ENCODE measurements at regions not wholly inside any gene's neighbourhood (a gene's known extent, or its start where the extent isn't known, plus 50 kb on each side); places are given as distances from the start of the nearest gene placed in this dataset.
A peak's percentile ranks its signal among the peaks of the same experiment; 100 is the strongest.

DNA sequence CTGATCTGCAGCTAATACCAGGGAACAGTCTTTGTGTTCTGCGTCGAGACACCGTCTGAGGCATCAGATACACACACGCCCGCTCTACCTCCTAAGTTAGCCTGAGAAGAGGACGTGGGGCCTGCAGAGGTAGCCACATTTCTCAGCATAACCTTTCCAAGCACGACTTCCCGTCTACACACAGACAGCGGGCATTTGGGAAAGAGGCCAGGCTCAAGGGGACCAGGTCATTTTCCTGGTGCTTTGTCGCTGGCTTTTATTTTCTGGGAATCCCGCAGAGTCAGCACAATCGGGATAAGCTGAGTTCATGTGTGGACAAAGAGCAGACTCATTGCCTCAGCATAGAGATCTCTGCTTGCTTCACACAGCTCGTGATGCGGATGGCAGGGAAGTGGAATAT lies 72.5 kb upstream of the SMYD2 start:
- no peak for DNase-seq

DNA sequence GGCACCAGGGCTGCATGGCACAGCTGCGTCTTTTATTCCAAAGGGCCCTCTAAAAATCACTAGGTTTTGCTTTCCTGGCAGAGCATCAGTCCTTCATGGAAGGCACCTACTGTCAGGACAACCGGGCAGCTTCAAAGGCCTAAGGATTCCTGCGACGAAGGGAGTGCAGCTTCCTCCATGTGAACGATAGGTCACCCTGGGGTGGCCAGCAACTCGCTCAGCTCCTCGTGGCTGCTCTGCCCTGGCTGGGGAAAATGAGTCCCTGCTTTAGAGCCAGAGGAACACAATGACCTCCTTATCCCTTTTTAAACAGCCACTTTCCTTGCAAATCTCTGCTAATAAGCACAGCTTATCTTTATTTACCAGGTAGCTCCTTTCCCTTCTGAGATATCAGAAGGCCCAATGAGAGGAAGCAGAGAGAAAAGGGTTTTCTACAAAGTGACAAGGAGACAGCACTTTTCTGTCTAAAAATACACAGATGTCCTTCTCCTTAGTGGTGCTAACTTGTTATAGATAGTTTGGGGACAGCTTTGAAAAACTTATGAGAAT lies 71.6 kb upstream of the SMYD2 start:
- no peak for DNase-seq

DNA sequence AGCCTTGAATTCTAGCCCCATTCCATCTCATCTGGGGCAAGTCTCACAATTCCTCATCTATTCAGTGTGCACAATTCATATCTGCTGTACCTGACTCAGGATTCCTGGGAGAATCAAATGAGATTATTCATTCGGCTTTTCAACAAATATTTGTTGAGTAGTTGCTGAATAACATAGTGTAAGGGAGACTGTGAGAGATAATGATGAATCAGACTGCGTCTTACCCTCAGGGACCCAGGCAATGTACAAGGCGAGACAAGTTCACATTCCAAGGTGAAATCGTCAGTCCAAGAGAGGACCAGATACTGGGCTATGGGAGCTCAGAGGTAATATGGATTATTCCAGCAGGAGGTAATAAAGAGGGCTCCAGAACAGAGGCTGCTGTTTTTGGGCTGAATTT lies 67.8 kb upstream of the SMYD2 start:
- DNase-seq = no peak

DNA sequence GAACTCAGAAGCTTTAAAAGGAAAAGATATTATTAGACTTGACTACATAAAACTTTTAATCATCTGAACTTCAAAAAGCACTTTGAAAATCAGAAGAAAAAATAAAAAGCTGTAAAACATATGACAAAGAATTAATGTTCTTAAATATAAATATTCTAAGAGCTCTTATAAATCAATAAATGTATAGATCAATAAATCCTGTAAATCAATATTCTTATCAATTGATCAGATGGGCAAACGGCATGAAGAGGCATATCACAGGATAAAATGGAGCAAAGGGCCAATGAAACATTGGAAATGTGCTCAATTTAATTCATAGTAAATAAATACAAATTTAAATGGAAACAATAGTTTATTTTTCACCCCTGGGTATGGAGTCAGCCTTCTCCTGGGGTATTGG lies 66.1 kb upstream of the SMYD2 start:
- no peak for DNase-seq

DNA sequence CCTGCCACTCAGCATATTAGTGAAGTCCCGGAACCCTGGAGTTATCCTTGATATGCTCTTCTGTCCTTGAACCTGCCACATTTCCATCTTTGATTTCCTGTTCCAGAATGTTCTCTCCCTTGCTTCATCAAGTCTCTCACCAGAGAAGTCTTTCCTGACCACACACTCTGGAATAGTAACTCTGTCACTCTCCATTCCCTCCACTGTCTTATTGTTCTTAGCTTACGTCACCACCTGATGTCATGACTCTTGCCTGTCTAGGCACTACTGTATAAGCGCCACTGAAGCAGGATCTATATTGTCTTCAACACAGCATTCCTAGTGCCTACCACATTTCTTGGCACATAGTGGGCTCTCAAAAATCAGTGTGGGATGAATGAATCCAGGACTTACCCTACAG lies 65.4 kb upstream of the SMYD2 start:
- no peak for DNase-seq

DNA sequence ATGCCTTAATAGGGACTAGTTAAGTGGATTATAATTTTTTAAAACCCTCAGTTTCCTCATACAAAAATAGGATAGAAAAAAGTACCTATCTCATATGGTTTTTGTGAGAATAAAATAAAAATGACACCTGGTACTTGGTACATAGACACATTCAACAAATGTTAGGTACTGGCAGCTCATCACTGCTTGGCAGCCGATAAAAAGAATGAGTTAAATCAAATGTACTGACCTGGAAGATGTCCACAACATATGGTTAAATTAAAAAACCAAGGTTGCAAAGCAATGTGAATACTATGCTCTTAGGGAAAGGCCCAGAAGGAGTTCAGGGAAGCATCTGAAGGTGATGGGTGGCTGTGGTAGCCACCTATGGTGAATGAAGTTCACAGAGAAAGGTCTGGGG lies 64.9 kb upstream of the SMYD2 start:
- no peak for DNase-seq

DNA sequence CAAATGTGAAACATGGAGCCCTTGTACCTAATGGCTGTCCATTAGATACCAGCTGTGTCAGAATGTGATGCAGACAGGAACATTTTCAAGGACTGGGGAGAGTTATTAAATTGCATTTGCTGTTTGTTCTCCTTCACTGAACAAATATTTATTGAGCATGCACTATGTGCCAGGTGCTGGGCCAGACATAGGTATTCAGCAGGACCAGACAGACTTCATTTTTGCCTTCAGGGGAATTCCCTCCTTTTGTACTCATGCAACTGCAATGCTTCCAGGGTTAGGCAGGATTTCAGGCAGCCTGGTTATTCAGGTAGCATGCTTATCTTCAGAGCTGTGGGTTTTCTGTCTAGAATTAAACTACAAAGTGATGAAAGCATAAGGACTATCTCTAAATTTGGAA lies 64.2 kb upstream of the SMYD2 start:
- DNase-seq = no peak

DNA sequence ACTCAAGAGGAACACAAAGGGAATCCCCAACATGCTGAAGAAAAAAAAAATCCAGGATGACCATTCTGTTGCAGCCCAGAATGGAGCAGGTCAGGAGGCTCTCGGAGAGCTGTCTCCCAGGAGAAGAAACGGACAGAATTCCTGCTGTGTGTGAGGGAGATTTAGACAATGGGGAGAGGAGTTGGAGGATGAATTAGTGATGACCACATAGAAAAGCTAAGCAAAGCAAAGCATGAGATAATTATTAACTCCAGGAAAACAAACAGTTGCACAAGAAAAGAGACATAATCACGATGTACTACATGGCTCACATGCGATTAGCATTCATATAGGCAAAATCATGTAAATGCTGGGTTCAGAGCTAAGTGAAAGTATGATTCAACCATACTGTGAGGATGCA lies 61.1 kb upstream of the SMYD2 start:
- DNase-seq = no peak

DNA sequence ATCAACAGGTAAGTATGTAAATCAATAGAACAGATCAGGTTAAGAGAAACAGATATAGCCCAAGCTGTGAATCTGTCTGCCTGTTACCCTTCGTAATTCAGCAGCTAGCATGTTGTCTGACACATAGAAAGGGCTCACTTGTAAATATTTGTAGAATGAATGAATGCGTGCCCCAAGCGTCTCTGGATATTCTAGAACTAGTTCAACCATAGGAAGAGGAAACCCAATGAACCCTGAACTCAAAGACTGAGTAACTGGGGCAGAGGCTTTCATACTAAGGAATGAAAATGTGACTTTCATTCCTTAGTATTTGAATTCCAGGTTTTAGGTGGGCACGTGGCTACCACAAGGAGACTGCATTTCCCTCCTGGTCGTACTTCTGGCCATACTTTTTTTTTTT lies 60.1 kb upstream of the SMYD2 start:
- no peak for DNase-seq

DNA sequence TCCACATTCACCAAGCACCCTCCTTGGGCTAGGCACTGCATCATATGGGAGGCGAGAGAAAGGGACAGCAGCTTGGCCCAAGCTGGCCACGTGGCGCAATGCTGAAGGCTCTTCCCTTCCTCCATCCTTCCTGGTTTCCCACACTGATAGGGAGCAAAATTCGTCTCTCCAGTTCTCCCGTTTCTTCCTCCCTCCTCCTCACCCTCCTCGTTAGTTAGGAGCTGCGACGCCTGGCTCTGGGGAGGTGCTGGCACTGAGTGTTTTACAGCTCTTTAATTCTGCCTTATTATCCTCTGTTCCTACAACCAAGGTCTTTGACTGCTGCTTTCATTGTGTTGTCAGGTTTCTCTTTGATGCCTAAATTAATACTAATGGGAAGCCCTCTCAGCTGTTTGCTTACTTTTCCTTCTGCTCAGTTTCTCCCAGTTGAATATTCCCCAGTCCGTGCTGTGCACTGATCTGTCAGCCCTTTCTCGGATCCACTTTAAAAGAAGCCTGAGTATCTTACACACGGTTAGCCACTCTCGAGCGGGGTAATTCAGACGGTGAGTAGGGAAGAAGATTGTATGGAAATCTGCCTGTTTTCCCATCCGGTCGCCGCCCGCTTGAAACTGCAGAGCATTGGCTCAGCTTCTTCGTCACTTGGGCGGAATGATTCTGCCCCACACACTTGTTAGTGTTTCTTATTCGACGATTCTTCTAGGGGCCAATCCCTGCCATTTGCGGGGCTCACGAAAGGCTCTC lies 56.2 kb upstream of the SMYD2 start:
- no peak for DNase-seq

DNA sequence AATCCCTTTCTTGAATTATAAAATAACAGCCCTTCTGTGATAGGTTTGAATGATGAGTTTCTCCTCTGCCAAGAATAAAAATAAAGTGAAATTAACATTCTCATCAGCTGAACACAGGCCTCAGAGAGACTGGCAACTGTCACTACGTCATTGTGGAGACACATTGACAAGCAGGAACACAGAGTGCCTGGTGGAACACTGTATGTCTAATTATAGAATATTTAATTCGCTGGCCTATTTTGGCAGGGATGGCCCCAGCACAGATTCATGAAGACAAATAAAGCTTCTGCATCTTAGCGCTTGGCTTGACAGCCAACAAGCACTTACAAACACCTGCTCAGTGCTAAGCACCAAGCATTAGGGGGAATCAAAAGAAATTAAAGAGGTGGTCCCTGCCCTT lies 52.0 kb upstream of the SMYD2 start:
- peak; percentile 19 for DNase-seq

DNA sequence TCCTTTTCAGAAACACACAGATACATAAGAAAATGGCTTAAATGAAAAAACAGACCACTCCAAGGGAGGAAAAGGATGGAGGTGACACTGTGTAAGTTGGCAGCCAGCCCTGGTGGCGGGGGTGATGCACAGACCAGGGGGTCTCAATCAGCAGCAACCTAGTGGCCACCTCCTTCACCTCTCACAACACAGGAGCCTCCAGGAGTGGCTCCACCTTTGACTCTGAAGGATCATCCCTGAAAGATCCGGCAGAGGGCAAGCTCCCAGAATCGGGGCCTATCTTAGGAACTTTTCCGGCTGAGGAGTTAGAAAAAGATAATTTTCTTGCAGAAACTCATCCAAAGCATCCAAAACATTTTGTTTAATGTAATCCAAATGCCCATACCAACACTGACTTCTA lies 51.2 kb upstream of the SMYD2 start:
- DNase-seq = no peak
